ENCODE measurements at regions not wholly inside any gene's neighbourhood (a gene's known extent, or its start where the extent isn't known, plus 50 kb on each side); places are given as distances from the start of the nearest gene placed in this dataset.

DNA sequence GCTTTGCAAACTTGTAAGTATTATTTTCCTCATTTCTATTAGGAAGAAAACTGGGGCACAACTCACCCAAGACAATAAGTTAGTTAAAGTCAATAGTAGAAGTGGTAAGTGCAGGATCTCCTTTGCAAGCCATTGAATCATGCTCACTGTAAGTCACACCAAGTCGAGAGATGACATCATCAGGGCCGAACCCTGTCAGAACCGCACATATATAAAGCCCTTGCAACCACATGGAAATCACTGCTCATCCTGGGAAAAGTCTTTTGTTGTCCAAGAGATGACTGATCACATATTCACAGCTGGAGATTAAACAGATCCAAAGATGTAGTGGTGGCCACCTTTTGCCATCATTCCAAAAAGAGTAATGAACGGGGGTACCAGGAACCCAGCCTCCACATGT is 484.8 kb upstream of the ID2 start:
- ChIA-PET POLR2A (no interaction called here), CTCF (no interaction called here)
- H3K4me3 Mint-ChIP-seq, result no peak overlapping the region
- TF ChIP-seq, protein P1, sequence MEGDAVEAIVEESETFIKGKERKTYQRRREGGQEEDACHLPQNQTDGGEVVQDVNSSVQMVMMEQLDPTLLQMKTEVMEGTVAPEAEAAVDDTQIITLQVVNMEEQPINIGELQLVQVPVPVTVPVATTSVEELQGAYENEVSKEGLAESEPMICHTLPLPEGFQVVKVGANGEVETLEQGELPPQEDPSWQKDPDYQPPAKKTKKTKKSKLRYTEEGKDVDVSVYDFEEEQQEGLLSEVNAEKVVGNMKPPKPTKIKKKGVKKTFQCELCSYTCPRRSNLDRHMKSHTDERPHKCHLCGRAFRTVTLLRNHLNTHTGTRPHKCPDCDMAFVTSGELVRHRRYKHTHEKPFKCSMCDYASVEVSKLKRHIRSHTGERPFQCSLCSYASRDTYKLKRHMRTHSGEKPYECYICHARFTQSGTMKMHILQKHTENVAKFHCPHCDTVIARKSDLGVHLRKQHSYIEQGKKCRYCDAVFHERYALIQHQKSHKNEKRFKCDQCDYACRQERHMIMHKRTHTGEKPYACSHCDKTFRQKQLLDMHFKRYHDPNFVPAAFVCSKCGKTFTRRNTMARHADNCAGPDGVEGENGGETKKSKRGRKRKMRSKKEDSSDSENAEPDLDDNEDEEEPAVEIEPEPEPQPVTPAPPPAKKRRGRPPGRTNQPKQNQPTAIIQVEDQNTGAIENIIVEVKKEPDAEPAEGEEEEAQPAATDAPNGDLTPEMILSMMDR (IDR thresholded peaks at IDR 0.05), result no peak
- H3K27ac Mint-ChIP-seq, result no peak overlapping the region
- H3K27me3 Mint-ChIP-seq, result peaks cover 18% of the 10 kb centered on the region
- H3K36me3 Mint-ChIP-seq (ENCODE audit: low read depth), result no peaks in the 10 kb centered on the region
- no peaks in the 10 kb centered on the region for H3K4me1 Mint-ChIP-seq
- ATAC-seq (ENCODE audit: low read depth), result no peak
- no peak for DNase-seq
- H3K9me3 Mint-ChIP-seq, result peaks cover 8% of the 10 kb centered on the region
- intact Hi-C loops (cut with micrococcal nuclease), result no loop called here

DNA sequence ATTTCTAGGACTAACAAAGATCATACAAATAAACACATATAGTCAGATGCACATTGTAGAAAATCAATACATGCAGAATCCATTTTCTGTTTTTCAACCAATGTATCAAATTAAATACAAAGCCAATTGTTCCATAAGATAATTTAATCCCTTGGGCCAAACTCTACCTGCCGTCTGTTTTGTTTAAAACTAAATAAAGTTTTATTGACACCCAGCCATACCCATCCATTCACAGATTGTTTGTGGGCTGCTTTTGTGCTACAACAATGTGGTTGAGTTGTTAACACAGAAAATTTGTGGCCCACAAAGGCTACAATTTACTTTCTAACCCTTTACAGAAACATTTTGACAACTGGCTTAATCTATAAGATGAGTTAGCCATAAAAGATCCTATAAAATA is 484.0 kb upstream of the ID2 start:
- intact Hi-C loops (cut with micrococcal nuclease), result no loop called here
- TF ChIP-seq, protein P1 (IDR thresholded peaks at IDR 0.05), result no peak
- ChIA-PET CTCF (no interaction called here), POLR2A (no interaction called here)
- Mint-ChIP-seq H3K27ac (no peak overlapping the region), H3K27me3 (peaks cover 22% of the 10 kb centered on the region), H3K9me3 (peaks cover 8% of the 10 kb centered on the region), H3K4me1 (no peaks in the 10 kb centered on the region), H3K4me3 (no peak overlapping the region), H3K36me3 (ENCODE audit: low read depth) (no peaks in the 10 kb centered on the region)
- DNase-seq (no peak), ATAC-seq (ENCODE audit: low read depth) (no peak)

DNA sequence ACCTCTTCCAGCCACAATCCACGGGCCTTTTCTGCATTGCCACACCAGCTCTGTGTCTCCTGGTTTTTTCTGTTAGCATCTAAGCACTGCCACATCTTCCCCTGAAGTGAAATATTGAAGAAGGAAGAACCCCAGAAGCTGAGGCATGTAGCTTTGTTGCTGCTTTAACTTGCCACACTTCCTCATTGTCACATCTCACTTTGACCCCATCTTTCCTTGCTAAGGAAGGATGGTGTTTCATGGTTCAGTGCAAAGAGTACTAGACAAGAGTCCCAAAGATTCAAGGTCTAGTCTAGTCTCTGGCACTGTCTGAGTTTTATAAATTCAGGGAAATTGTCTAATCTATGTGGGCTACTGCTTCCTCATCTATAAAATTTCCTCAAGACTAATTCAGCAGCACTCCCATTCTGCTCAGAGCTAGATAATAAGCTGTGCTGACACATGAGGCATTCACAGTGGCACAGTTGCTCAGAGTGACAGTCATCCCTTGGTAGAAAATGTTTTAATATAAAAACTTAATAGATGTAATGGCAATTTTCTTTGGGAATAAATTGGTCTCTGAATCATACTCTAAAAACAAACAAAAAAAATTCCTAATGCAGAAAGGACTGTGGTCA is 483.0 kb upstream of the ID2 start:
- no peak overlapping the region for H3K27ac Mint-ChIP-seq
- intact Hi-C loops (cut with micrococcal nuclease), result no loop called here
- ChIA-PET POLR2A (no interaction called here), CTCF (no interaction called here)
- TF ChIP-seq, protein P1 (IDR thresholded peaks at IDR 0.05), result no peak
- no peak overlapping the region for H3K4me3 Mint-ChIP-seq
- no peaks in the 10 kb centered on the region for H3K4me1 Mint-ChIP-seq
- H3K9me3 Mint-ChIP-seq, result peaks cover 8% of the 10 kb centered on the region
- ATAC-seq (ENCODE audit: low read depth), result no peak
- no peak for DNase-seq
- H3K27me3 Mint-ChIP-seq, result peaks cover 26% of the 10 kb centered on the region
- H3K36me3 Mint-ChIP-seq (ENCODE audit: low read depth), result no peaks in the 10 kb centered on the region

DNA sequence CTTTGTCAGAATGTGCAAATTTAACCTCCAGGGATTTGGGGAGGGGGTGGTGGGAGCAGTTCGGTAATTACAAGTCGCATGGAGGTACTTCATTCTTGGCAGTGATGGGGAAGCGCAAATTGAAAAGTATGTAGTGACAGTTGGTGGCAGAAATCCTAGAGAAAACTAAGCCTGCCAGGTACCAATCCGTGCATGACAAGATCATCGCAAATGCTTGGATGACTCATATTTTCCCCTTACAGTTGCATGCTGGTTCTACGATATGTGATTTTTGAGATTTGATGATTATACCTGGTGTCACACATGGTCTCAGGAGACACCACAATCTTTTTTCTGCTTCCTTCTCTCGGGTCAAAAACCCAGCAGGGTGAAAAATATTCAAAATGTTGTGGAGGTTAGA is 479.7 kb upstream of the ID2 start:
- no peak overlapping the region for H3K4me3 Mint-ChIP-seq
- ChIA-PET POLR2A (no interaction called here), CTCF (no interaction called here)
- H3K27ac Mint-ChIP-seq, result no peak overlapping the region
- H3K4me1 Mint-ChIP-seq, result no peaks in the 10 kb centered on the region
- TF ChIP-seq, protein P1 (IDR thresholded peaks at IDR 0.05), result no peak
- H3K27me3 Mint-ChIP-seq, result peaks cover 26% of the 10 kb centered on the region
- DNase-seq (no peak), ATAC-seq (ENCODE audit: low read depth) (no peak)
- intact Hi-C loops (cut with micrococcal nuclease), result no loop called here
- H3K36me3 Mint-ChIP-seq (ENCODE audit: low read depth), result no peaks in the 10 kb centered on the region
- H3K9me3 Mint-ChIP-seq, result peaks cover 8% of the 10 kb centered on the region

DNA sequence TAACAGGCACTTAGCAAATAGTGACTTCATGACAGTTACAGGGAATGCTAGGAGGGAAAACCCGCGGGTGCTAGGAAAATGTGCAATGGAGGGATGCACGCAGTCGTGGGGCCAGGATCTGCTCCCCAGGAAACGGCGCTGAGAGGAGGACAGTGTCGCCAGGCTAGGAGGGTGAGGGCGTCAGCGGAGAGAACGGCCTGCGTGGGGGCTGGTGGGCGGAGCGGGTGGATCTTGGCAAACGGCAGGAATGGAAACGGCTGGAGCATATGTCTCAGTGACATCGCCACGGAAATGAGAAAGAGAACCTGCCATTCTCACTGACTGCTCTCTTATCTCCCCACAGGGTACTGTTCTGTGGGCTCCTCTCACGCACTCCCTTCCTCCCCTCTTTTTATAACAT is 478.5 kb upstream of the ID2 start:
- Mint-ChIP-seq H3K4me3 (no peak overlapping the region), H3K27ac (no peak overlapping the region), H3K27me3 (peaks cover 22% of the 10 kb centered on the region), H3K36me3 (ENCODE audit: low read depth) (no peaks in the 10 kb centered on the region), H3K9me3 (peaks cover 18% of the 10 kb centered on the region), H3K4me1 (no peaks in the 10 kb centered on the region)
- intact Hi-C loops (cut with micrococcal nuclease), result no loop called here
- DNase-seq (no peak), ATAC-seq (ENCODE audit: low read depth) (no peak)
- CTCF ChIA-PET, result no interaction called here
- TF ChIP-seq, protein P1 (IDR thresholded peaks at IDR 0.05), result no peak
- POLR2A ChIA-PET, result no interaction called here

Data from activated B cell treated with CpG ODN at 0.5 μM for 24 hours (primary cell).